OCI-LY7 (cell line): ENCODE measurements at regions not wholly inside any gene's neighbourhood (a gene's known extent, or its start where the extent isn't known, plus 50 kb on each side); places are given as distances from the start of the nearest gene placed in this dataset.

Experiments used
- BruUV-seq: library from RNA; stranded (reverse); fragments of 400-500 nt; replicated peaks from 2 replicates; lab custom pipeline; 2021; lab: Mats Ljungman, UMichigan
- CTCF ChIA-PET: fragments of 300-600 bp; sonication (Branson Sonifier 250); formaldehyde crosslinking; loops from one replicate; lab custom pipeline; 2022; ENCODE audit warnings: antibody characterized with exemption; ENCODE audit not compliant: unreplicated experiment; lab: Charles Lee
- POLR2A ChIA-PET: fragments of 300-600 bp; sonication (Branson Sonifier 250); formaldehyde crosslinking; loops from one replicate; lab custom pipeline; 2022; ENCODE audit warnings: antibody characterized with exemption; lab: Charles Lee
- DNase-seq: peaks from one replicate; pipeline ENCODE4 v3.0.0-alpha.2; 2015; ENCODE audit warnings: low spot score
- H2AFZ ChIP-seq: fragments of 200-600 bp; sonication (generic), shearing (Covaris generic); 2 replicates; pipeline ENCODE4 v1.6.1; 2014; ENCODE audit warnings: mild to moderate bottlenecking, antibody characterized with exemption, low read length, moderate library complexity
- H3K27ac ChIP-seq: fragments of 200-600 bp; sonication (generic); 2 replicates; pipeline ENCODE4 v1.5.1; 2014; ENCODE audit warnings: mixed run types, low read depth, mild to moderate bottlenecking, moderate library complexity, low read length, inconsistent platforms; ENCODE audit not compliant: poor library complexity, severe bottlenecking
- H3K36me3 ChIP-seq: fragments of 200-600 bp; sonication (generic); 2 replicates; pipeline ENCODE4 v1.6.1; 2014; ENCODE audit warnings: mild to moderate bottlenecking, antibody characterized with exemption, low read length, moderate library complexity, mixed read lengths; ENCODE audit not compliant: insufficient read depth
- H3K4me1 ChIP-seq: fragments of 200-600 bp; sonication (generic); 2 replicates; pipeline ENCODE4 v1.5.1; 2014; ENCODE audit warnings: mild to moderate bottlenecking, low read length; ENCODE audit not compliant: insufficient read depth, poor library complexity, severe bottlenecking
- H3K4me2 ChIP-seq: fragments of 200-600 bp; sonication (generic); 2 replicates; pipeline ENCODE4 v1.6.1; 2014; ENCODE audit warnings: mild to moderate bottlenecking, low read length
- H3K4me3 ChIP-seq: fragments of 200-600 bp; sonication (generic); 2 replicates; pipeline ENCODE4 v1.5.1; 2014; ENCODE audit warnings: mild to moderate bottlenecking, low read depth, low read length; ENCODE audit not compliant: poor library complexity, severe bottlenecking
- H3K79me2 ChIP-seq: fragments of 200-600 bp; sonication (generic); 2 replicates; pipeline ENCODE4 v1.6.1; 2016; ENCODE audit warnings: low read depth, mild to moderate bottlenecking, low read length, moderate library complexity, mixed read lengths; ENCODE audit not compliant: insufficient read depth
- H3K9me2 ChIP-seq: fragments of 200-600 bp; sonication (generic); 2 replicates; pipeline ENCODE4 v1.6.1; 2016; ENCODE audit warnings: mild to moderate bottlenecking, low read length, mixed read lengths; ENCODE audit not compliant: insufficient read depth
- H3K9me3 ChIP-seq: fragments of 200-600 bp; sonication (generic); 2 replicates; pipeline ENCODE4 v1.6.1; 2014; ENCODE audit warnings: mild to moderate bottlenecking, mixed run types, low read length, mixed read lengths
- H4K20me1 ChIP-seq: fragments of 200-600 bp; sonication (generic); 2 replicates; pipeline ENCODE4 v1.6.1; 2014; ENCODE audit warnings: mild to moderate bottlenecking, antibody characterized with exemption, low read length, moderate library complexity, mixed read lengths; ENCODE audit not compliant: insufficient read depth
- CTCF ChIP-seq: fragments of 200-600 bp; sonication (generic); conservative IDR thresholded peaks from 2 replicates; pipeline ENCODE4 v1.5.1; 2014; ENCODE audit warnings: mild to moderate bottlenecking, antibody characterized with exemption, low read length, moderate library complexity, mixed read lengths
- EZH2phosphoT487 ChIP-seq: fragments of 200-600 bp; sonication (generic); IDR thresholded peaks from 2 replicates; pipeline ENCODE4 v1.6.1; 2018; ENCODE audit warnings: low read depth, borderline replicate concordance, mild to moderate bottlenecking, mixed run types, antibody characterized with exemption, low read length, moderate library complexity, mixed read lengths
- intact Hi-C: fragments of 100-400 bp; cut with micrococcal nuclease; formaldehyde crosslinking; loops from one replicate; pipeline ENCODE4 v1.10.0; 2022; ENCODE audit not compliant: unreplicated experiment

GRCh38 chr9:80401243-80401642 lies 829.5 kb downstream of the TLE4 start:
- H3K9me3 ChIP-seq = no peaks in the 10 kb centered on the region
- no peak overlapping the region for H3K4me3 ChIP-seq
- TF ChIP-seq CTCF (no peak), EZH2phosphoT487 (no peak)
- DNase-seq = no peak
- ChIA-PET CTCF (no interaction called here), POLR2A (no interaction called here)
- H3K4me2 ChIP-seq = no peak overlapping the region
- no peaks in the 10 kb centered on the region for H3K79me2 ChIP-seq
- BruUV-seq = no TSS peak
- intact Hi-C loops = no loop called here
- H2AFZ ChIP-seq = no peak overlapping the region
- H3K4me1 ChIP-seq = no peaks in the 10 kb centered on the region
- H4K20me1 ChIP-seq = no peaks in the 10 kb centered on the region
- no peaks in the 10 kb centered on the region for H3K9me2 ChIP-seq
- H3K36me3 ChIP-seq = no peaks in the 10 kb centered on the region
- H3K27ac ChIP-seq = no peak overlapping the region

GRCh38 chr9:80400624-80401230 lies 829.0 kb downstream of the TLE4 start:
- Histone ChIP-seq H3K9me2 (no peaks in the 10 kb centered on the region), H3K36me3 (no peaks in the 10 kb centered on the region), H3K79me2 (no peaks in the 10 kb centered on the region), H4K20me1 (no peaks in the 10 kb centered on the region), H3K4me1 (no peaks in the 10 kb centered on the region), H3K4me3 (no peak overlapping the region), H2AFZ (no peak overlapping the region), H3K27ac (no peak overlapping the region), H3K4me2 (no peak overlapping the region), H3K9me3 (no peaks in the 10 kb centered on the region)
- CTCF ChIA-PET = no interaction called here
- POLR2A ChIA-PET = no interaction called here
- intact Hi-C loops = no loop called here
- TF ChIP-seq EZH2phosphoT487 (no peak), CTCF (no peak)
- DNase-seq = no peak
- BruUV-seq = no TSS peak

- intact Hi-C loops = no loop called here
- Histone ChIP-seq H3K79me2 (no peaks in the 10 kb centered on the region), H3K9me3 (no peaks in the 10 kb centered on the region), H3K4me3 (no peak overlapping the region), H3K4me2 (no peak overlapping the region), H4K20me1 (no peaks in the 10 kb centered on the region), H3K36me3 (no peaks in the 10 kb centered on the region), H3K27ac (no peak overlapping the region), H3K9me2 (no peaks in the 10 kb centered on the region), H2AFZ (no peak overlapping the region), H3K4me1 (no peaks in the 10 kb centered on the region)
- BruUV-seq = no TSS peak
- TF ChIP-seq EZH2phosphoT487 (no peak), CTCF (no peak)
- ChIA-PET POLR2A (interaction anchor here (0.9 kb wide), 1 partner anchor 10 kb away, joined by 3 read pairs; no protein-coding TSS in a partner anchor), CTCF (no interaction called here)
- no peak for DNase-seq
Observed at GRCh38 chr9:80399606-80400005, 827.8 kb downstream of the TLE4 start.
